Lower leg skin (tissue), 3 donors: ENCODE measurements at regions not wholly inside any gene's neighbourhood (a gene's known extent, or its start where the extent isn't known, plus 50 kb on each side); places are given as distances from the start of the nearest gene placed in this dataset.
"Not testable (repeated sequence)": the region's sequence is repeated elsewhere in the genome, so short reads cannot be mapped to it uniquely, and the experiment has no call there.

Source experiments
- POLR2A ChIP-seq, 2 donors: fragments of 450-650 bp; IDR thresholded peaks; one replicate each; pipeline ENCODE4 v1.6.1; 2016 to 2017; ENCODE audit warnings: antibody characterized with exemption in 2 of 2, mild to moderate bottlenecking in 1 of 2, moderate library complexity in 1 of 2
- TF ChIP-seq, protein P1 (sequence below), 3 donors: fragments of 450-650 bp; IDR thresholded peaks; one replicate each; pipeline ENCODE4 v1.5.1; 2016; ENCODE audit warnings: antibody characterized with exemption in 3 of 3, mild to moderate bottlenecking in 3 of 3, moderate library complexity in 2 of 3

DNA sequence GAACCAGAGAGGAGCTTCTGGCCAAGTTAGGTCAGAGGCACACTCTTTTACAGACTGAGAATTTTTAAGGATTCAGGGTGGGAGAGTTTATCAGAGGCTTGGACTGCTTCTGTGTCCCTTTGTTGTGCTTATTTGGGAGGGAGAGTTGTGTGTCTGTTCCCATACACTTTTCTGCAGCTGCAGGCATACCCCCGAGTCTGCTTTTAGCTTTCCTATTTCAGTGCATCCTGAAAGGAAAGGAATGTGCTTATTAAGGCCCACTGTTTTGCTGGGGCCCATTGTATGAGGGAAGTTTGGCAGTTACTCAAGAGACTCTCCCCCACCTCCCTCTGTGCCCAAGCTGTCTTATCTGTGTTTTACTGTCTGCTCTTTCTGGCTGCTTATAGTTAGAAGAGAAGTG, 257.4 kb upstream of the AADAT start:
- TF ChIP-seq, protein P1, sequence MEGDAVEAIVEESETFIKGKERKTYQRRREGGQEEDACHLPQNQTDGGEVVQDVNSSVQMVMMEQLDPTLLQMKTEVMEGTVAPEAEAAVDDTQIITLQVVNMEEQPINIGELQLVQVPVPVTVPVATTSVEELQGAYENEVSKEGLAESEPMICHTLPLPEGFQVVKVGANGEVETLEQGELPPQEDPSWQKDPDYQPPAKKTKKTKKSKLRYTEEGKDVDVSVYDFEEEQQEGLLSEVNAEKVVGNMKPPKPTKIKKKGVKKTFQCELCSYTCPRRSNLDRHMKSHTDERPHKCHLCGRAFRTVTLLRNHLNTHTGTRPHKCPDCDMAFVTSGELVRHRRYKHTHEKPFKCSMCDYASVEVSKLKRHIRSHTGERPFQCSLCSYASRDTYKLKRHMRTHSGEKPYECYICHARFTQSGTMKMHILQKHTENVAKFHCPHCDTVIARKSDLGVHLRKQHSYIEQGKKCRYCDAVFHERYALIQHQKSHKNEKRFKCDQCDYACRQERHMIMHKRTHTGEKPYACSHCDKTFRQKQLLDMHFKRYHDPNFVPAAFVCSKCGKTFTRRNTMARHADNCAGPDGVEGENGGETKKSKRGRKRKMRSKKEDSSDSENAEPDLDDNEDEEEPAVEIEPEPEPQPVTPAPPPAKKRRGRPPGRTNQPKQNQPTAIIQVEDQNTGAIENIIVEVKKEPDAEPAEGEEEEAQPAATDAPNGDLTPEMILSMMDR (IDR thresholded peaks at IDR 0.05): not testable (repeated sequence)
- not testable (repeated sequence) for TF ChIP-seq POLR2A (IDR thresholded peaks at IDR 0.05)
